HG03280 (cell line): ENCODE measurements at regions not wholly inside any gene's neighbourhood (a gene's known extent, or its start where the extent isn't known, plus 50 kb on each side); places are given as distances from the start of the nearest gene placed in this dataset.
"Not testable (repeated sequence)": the region's sequence is repeated elsewhere in the genome, so short reads cannot be mapped to it uniquely, and the experiment has no call there.

Experiments used
- ATAC-seq: cut with Tn5 transposase; IDR thresholded peaks from one replicate; pipeline ENCODE4 v1.9.1; 2021; ENCODE audit warnings: mild to moderate bottlenecking, moderate library complexity; ENCODE audit not compliant: unreplicated experiment

DNA sequence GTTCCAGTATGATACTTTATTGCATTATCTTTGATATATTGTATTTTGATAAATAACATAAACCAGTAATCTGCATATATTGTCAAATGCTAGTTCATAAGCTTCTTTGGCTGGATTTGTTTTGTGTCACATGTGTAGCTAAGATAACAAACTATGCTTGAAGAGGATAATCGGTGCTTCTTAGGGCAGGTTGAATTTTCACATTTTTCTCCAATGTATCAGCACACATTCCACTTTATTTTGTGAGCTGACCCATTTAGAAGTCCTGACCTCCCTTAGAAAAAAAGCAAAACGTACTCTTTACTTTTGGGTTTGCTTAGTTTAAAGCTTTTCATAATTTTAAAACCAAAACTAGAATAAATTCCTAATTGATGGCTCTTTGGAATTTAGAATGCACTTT lies 277.7 kb upstream of the DDHD1 start:
- no peak for ATAC-seq

GRCh38 chr14:53412819-53413675 lies 259.9 kb upstream of the DDHD1 start:
- ATAC-seq, result no peak

DNA sequence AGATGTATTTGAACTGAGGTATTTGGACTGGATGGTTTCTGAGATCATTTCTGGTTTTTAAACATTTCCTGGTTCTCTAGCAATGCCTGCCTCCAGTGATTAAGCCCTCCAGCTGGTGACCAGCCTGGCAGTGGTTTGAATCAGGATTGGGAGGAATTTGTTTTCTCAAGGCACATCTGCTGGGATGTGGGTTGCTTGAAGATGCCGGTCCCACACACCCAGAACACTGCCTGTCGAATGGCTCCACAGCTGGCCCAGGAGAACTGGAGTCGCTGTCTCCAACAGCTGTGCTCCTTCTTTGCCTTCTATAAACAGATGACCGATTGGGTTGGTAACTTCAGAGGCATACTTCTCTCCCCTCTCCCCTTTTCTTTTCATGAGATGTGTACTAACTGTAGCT lies 258.0 kb upstream of the DDHD1 start:
- ATAC-seq, result no peak

DNA sequence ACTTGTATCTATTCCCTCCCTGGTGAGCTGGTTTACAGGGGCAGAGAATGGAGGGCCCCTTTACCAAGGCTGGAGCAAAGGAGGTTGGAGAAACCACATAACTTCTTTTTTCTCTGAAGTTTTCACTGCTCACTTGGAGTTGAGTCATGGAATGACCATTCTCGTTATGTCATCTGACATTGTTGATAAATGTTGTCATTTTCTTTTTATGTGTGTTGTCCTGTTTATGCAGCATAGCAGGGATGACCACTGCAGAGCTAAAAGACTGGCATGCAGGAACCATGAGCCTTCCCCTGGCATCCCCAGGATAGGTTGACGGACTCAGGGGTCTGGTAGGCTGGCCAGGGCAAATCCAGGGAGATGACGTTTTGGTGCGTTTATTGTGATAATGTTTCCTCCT lies 256.8 kb upstream of the DDHD1 start:
- no peak for ATAC-seq

DNA sequence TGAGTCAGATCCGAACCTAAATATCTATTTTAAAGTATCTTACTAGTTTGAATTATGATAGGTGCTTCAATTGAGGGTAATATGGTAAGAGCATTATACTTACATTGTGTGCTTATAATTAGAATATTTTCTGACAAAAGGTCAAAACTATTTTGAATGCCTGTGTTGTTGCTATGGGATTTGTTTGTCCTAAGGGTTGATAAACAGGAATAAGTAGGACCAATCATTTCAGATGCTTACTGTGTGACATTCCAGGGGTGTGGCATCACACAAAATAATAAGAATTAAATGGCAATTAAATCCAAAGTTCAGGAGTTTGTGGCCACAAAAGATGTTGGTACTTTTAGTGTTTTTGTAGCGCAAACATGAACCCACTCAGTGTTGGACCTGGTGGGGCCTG lies 256.2 kb upstream of the DDHD1 start:
- ATAC-seq, result no peak

DNA sequence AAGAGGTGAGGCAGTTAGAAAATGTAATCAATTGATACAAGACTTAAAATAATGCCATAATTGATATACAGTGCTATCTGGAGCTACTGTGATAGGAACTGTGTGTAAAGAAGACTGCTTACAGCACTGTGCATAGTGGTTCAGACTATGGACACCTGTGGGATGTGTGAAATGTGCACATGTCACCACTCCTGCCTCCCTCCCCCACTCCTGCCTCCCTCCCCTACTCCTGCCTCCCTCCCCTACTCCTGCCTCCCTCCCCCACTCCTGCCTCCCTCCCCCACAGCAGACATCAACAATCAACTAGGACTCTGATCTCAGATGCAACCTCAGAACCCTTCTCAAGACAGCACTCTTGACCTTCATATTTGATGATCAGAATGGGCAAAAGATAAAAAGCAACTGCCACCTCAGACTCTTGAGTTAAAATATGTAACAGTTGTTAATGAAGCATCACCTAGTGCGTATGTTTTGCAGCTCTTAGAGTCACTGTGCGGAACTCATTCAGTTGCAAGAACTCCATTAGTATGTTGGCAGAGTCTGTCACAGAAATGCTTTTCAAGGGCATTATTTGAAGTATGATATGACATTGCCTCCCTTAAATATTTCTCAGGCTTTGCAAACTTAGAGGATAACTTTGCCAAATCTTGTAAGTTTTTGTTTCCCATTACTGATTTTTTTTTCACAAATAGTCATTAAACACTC lies 255.2 kb upstream of the DDHD1 start:
- ATAC-seq, result no peak

- no peak for ATAC-seq
Measured at GRCh38 chr14:53406519-53406918, 253.4 kb upstream of the DDHD1 start.

- no peak for ATAC-seq
Measured at GRCh38 chr14:53401646-53402045, 248.5 kb upstream of the DDHD1 start.

DNA sequence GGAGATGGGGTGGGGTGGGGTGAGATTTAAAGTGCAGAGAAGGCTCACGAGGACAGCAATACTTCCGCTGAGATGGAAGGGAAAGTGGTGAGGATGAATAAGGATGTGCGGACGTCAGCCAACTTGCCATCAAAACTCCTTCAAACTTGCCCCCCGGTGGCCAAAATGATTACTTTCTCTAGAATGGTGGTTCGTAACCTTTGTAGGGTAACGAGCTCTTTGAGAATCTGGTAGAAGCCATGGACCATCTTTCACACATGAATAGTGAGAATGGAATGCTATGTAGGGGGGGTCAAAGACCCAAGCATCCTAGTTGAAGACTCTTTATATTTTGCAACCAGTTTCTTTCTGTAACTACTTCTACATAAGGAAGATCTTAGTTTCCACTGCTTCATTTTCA lies 245.9 kb upstream of the DDHD1 start:
- ATAC-seq, result no peak

DNA sequence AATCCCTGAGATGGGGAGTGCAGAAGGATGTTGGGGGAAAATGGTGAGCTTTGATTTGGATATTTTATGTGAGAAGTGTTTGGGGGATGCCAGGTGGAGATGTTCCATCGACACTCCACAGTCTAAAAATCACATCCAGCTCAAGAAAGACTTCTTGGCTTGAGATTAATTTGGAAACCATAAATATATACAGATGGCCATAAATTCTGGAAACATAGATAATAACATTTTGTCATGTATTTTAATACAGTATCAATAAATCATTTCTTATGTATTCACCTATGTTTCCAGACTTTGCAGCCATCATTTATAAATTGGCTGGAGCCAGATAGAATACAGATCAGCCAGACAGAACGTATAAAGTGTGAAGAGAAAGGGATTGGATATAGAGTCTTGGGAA lies 245.5 kb upstream of the DDHD1 start:
- ATAC-seq, result no peak

DNA sequence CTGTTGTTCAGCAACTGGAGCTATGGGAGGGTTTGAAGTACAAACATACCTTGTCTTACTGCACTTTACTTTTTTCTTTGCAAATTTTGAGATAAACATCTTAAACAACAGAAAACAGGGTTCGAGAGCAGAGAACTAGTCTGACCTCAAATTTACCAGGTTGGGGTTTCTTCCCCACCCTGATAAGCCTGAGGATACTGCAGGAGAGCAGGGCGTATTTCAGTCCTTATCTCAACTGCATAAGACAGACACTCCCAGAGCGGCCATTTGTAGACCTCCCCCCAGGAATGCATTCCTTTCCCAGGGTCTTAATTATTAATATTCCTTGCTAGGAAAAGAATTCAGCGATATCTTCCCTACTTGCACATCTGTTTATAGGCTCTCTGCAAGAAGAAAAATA lies 242.1 kb upstream of the DDHD1 start:
- ATAC-seq, result not testable (repeated sequence)

DNA sequence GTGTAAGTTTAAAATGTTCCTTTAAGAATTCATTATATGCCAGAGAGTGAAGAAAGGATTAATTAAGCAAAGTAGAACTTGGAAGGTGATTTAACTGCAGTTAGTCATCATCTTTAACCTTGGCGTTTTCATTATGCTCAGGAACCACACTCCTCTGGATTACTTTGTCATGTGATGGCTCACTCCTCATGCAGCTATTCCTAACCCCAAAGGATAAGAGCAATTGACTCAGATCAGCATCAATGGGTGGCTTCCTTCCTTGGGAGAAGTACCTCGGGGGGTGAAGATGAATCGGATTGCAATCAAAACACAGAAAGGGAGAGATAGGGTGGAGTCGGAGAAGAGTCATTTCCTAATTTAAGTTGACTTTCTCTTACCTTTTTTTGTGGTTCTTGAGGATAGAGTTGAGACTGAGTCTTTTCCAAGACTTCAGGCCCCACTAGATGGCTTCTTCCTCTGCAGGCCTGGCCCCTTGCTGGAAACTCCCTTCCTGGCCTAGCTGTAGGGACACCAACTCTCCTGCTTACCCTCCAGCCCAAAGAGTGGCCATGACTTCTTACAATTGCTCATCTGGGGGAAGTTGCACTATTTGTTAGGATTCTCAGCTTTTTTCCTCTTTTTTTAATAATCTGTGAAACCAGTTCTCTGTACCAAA lies 238.6 kb upstream of the DDHD1 start:
- no peak for ATAC-seq

DNA sequence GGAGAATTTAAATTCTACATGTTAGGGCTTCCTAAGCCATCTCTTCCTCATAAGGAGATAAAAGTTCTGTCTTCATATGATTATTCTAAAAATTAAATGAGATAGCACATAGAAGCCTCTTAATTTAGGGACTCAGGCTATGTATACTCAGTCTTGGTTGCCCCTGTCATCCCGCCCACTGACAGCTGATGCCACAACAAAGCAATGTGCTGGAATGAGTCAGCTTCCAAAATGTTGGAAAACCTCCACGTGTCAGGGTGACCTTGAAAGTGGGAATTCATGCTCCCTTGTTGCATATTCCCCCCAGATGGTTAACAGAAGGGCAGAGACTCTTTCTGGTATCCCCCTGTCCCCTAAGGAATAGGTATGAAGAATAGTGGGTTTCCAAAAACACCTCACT lies 238.0 kb upstream of the DDHD1 start:
- ATAC-seq, result no peak

GRCh38 chr14:53390008-53390407 lies 236.9 kb upstream of the DDHD1 start:
- ATAC-seq, result no peak

GRCh38 chr14:53389202-53389601 lies 236.1 kb upstream of the DDHD1 start:
- no peak for ATAC-seq

DNA sequence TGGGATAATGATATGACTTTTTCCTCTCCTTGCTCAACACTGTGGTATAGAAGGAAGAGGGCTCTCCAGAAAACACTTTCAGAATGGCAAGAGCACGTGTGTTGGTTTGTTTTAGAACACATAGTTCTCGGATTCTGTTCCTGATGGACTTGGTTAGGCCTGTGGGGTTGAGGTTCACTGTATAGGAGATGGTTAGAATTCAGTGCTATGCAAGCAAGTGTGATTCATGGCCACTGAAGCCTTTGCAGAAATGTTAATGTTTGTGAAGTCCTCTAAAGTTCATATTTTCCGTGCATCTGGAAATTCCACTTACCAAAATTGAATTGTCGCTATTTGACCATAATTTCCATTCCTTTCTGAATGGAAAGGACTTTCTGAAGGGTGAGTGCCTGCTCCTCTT lies 233.2 kb upstream of the DDHD1 start:
- no peak for ATAC-seq

DNA sequence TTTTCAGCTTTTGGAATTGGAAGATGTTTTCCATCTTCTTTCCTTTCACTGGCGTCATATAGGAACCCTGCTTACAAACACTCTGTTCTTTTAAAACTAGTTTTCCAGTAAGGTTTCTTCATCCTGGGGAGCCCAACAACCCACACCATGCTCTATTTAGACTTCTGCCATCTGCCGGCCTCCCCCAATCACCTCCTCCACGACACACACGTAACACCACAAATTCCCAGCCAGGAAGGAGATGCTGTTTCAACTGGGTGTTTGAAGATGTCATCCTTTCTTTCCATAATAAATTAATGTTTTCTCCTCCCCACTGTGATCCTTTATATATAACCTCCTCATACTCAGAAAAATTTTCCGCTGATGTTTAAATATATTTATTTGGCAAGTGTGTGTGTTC lies 231.4 kb upstream of the DDHD1 start:
- ATAC-seq, result no peak

GRCh38 chr14:53384073-53384472 lies 230.9 kb upstream of the DDHD1 start:
- ATAC-seq, result no peak

DNA sequence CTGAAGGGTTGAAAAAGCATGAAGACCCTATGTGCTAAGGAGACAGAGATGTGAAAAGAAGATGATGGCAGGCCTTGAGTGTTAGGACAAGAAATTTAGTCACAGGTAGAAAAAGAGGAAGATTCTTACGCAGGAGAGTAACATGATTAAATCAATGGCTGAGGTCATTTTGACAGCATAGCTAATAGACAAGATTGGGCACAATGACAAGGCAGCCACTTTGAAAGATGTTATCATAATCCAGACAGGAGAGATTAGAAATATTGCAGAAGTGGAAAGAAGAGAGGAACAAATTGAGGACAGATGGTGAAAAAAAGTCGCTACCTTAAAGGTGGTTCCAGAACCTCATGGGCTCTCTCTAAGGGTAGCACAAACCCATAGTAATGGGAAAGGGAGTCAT lies 228.8 kb upstream of the DDHD1 start:
- ATAC-seq, result no peak

- ATAC-seq, result no peak
Measured at GRCh38 chr14:53380867-53381225, 227.7 kb upstream of the DDHD1 start.

- ATAC-seq, result no peak
Measured at GRCh38 chr14:53380052-53380866, 227.1 kb upstream of the DDHD1 start.
